Globus pallidus (tissue), 1 donor: ENCODE measurements at regions not wholly inside any gene's neighbourhood (a gene's known extent, or its start where the extent isn't known, plus 50 kb on each side); places are given as distances from the start of the nearest gene placed in this dataset.
"Not testable (repeated sequence)": the region's sequence is repeated elsewhere in the genome, so short reads cannot be mapped to it uniquely, and the experiment has no call there.

ENCODE experiments used
- DNase-seq: peaks from one replicate; pipeline ENCODE4 v3.0.0-alpha.2; 2015; ENCODE audit warnings: low spot score

DNA sequence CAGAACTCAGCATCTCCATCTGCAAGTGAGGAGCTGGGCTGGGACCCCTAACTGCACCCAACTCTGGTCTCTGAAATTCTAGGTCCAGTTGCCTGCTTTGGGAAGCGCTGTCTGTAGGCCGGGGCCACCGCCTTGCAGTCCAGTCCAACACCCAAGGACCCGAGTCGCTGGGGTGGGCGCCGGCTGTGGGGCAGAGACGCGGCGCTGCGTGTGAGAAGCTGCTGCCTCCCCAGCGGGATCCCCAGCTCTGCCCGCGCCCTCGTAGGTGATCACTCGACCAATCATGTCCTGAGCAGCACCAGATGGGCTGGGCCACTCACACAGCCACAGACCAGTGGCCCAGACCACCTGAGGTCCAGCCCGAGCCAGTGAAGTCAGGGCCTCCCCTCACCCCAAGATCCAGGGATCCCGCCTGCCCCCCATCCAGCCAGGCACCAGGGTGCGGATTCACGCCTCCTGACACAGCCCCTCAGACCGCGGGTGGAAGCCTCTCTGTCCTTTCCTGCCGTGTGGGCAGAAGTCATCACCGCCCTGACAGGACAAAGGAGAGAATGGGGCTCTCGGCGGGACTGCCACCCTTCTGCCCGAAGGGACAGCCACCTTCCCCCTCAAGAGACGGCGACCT is 67.4 kb upstream of the ADGRA1 start:
- no peak for DNase-seq

GRCh38 chr10:133019651-133020050 is 68.1 kb upstream of the ADGRA1 start:
- no peak for DNase-seq

GRCh38 chr10:133019191-133019590 is 68.5 kb upstream of the ADGRA1 start:
- DNase-seq, result no peak

DNA sequence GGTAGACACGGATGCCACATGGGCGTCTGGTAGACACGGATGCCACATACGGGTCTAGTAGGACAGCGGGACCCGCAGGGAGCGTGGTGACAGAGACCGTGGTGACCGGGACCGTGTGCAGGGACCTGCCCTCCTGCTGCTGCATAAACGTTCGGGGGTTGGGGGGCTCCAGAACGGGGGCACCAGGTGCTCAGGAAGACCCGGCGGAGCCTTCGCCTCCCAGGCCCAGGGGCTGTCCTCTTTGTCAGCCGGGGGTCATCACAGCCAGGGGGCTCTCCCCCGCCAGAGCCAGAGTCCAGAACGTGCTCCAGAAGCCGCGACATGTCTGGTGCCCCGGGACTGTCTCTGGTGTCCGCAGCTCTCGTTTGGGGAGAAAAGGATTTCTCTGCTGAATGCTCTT is 69.2 kb upstream of the ADGRA1 start:
- no peak for DNase-seq

DNA sequence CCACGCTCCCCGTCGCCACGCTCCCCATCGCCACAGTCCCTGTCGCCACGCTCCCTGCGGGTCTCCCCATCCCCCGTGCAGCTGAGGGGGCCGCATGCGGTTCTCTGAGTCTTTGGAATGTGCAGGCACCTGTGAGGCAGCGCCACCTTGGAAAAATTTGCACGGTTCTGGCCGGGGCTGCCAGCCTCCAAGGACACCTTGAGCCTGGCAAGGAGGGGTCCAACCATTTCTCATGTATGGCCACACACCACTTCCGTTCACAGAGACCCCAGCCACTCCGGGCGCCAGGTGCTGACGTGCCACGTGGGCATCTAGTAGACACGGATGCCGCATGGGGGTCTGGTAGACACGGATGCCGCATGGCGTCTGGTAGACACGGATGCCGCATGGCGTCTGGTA is 70.5 kb upstream of the ADGRA1 start:
- no peak for DNase-seq

GRCh38 chr10:133016493-133017202 is 71.1 kb upstream of the ADGRA1 start:
- DNase-seq, result no peak

- DNase-seq, result no peak
These were observed 71.8 kb upstream of the ADGRA1 start for GRCh38 chr10:133015816-133016462.

DNA sequence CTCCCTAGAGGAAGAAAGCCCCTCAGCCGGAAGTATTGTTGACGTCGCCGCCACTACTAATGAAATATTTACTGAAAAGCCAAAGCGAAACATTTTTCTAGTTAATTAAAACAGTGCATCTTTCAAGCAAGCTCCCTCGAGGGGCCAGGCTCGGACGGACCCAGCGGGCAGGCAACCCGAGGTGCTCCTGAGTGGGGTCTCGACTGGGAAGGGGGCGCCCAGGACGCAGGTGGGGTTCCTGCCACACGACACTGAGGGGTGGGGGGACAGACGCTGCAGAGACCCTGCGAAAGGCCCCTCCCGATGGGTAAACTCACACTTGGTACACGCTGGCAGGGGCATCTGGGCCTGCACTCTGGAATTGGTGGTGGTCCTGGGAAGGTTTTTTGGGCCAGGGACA is 72.4 kb upstream of the ADGRA1 start:
- DNase-seq, result no peak

DNA sequence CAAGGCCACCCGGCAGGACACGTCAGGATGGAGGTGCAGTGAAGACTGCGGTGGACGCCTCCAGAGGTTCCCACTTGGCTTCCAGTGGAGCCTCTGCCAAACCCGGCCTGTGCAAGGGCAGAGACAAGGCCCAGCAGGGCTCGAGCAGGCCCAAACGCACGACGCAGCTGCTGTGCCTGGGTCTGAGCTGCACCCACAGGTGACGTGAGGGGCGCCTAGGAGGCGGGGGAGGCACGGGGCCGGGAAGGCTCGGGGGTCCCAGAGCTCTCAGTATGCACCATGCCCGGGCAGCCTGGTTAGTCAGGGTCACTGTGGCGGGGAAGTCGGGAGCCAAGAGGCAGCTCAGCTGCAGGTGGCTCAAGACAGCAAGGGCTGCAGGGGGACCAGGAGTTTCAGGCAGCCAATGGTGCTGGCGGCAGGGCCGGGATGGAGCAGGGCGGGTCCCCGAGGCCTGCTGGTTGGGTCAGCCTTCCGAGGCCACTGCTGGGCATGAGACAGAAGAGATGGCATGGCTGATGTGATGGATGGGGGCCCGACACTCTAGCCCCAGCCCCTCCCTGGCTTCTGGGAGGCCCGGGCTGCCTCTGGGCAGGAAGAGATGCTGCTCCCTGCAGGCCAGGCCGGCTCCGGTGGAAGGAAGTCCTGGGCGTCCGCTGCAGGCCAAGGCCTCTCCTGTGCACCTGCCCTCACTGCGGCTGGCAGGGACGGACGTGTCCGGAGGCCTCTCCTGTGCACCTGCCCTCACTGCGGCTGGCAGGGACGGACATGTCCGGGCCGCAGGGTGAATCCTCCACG is 72.2 kb upstream of the CFAP46 start:
- no peak for DNase-seq

DNA sequence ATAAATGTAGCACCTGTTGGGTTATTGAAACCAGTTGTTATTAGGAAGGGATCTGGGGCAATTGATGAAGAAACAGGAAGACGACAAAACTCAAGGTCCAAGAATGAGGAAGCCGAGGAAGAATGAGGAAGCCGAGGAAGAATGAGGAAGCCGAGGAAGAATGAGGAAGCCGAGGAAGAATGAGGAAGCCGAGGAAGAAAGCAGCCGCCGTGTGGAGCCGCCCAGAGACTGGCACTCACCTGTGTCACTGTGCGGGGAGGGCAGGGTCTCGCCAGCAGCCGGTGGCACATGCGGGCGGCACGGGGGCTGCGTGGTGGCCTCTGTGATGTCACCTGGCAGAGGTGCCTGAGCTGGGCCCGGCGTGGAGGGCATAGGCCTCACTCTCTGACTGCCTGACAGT is 71.1 kb upstream of the CFAP46 start:
- peak; percentile 10 for DNase-seq

GRCh38 chr10:133012573-133013359 is 70.4 kb upstream of the CFAP46 start:
- DNase-seq, result no peak

DNA sequence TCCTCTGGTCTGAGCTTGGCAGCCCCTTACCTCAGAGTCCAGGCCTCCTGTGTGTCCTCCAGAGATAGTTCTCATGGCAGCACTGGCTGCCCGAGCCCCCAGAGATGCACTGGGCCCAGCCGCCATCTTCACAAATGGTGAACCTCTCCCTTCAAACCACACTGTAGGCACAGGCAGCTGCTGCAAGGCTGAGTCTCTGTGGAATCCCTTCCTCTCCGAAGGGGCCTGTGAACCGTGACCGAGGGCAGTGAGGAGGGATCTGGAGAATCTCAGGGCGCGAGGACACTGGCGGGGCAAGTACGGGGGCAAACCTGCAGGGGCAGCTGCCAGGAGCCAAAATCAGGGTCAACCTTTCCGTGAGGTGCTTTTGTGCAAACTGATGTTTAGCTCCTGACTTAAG is 69.5 kb upstream of the CFAP46 start:
- DNase-seq, result no peak

- DNase-seq, result not testable (repeated sequence)
These were observed 69.0 kb upstream of the CFAP46 start for GRCh38 chr10:133011393-133011792.

GRCh38 chr10:133010843-133011179 is 68.4 kb upstream of the CFAP46 start:
- DNase-seq, result not testable (repeated sequence)

DNA sequence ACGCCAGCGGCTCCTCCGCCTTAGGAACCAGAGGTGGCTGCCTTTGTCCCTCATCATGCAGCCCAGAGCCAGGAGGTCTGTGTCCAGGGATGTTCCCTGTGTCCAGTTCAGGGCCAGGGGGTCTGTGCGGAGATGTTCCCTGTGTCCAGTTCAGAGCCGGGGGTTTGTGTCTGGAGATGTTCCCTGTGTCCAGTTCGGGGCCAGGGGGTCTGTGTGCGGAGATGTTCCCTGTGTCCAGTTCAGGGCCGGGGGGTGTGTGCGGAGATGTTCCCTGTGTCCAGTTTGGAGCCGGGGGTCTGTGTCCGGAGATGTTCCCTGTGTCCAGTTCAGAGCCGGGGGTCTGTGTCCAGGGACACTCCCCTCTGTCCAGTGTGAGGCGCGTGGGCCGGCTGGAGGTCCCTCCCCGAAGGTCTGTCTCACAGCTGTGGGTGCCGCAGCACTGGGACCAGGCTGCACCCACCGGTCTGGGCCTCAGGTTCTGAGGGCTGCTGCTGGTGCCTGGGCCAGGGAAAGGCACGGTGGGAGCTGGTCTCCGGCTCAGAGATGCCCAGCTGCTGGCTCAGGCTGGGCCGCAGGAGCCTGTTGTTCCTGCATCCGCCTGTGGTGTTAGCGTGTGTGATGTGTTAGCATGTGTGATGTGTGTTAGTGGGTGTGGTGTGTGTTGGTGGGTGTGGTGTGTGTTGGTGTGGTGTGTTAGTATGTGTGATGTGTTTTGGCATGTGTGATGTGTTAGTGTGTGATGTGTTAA is 67.9 kb upstream of the CFAP46 start:
- DNase-seq, result no peak

DNA sequence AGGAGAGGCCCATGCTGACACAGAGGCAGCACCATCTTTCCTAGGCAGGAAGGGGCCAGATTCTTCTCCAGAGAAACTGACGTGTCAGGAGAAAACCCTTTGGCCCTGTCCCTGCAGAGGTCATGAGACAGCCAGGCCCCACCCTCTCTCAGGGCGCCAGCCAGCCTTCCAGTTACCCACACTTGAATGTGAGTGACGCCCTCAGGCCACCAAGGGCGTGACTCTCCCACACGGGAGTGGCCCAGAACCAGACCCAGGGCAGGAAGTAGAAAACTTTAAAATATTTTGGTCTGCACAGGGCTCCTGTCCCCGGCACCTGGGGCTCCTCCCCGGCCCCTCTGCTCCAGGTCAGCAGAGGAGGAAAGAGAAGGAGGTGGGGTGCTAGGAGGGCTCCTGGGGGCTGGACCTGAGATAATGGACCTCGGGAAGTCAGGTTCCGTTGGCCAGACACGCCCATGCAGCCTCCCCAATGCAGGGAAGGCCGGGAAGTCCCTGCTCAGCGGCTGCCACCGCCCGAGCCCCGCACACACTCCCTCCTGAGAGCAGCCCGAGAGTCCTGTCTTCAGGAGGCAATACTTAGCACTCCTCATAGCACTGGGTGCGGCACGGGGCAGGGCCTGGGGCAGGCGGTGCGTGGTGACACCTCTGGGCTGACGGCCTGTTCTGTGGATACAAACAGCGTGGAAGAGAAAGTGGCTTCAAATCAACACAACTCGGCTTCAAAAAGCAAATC is 67.0 kb upstream of the CFAP46 start:
- no peak for DNase-seq

GRCh38 chr10:133008736-133009135 is 66.4 kb upstream of the CFAP46 start:
- no peak for DNase-seq

DNA sequence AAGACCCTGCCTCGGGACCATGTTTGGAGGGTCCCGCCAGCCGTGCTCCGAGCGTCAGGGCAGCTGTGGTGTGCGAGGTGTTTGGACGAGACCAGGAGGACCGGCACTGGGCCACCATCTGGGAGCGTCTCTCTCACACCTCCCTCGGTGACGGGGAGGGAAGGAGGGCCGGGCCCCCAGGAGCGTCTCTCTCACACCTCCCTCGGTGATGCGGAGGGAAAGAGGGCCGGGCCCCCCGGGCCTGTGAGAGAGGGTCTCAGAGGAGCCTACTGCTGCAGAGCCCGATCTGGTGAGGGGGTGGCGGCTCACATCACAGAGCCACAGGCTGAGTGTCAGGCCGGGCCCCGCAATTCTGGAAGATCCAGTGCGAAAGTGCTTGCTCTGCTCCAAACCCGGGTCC is 65.8 kb upstream of the CFAP46 start:
- DNase-seq, result no peak

GRCh38 chr10:133007360-133007858 is 65.0 kb upstream of the CFAP46 start:
- DNase-seq, result no peak

- DNase-seq, result no peak
These were observed 64.4 kb upstream of the CFAP46 start for GRCh38 chr10:133006806-133007205.
